Panc1 (cell line): ENCODE measurements at regions not wholly inside any gene's neighbourhood (a gene's known extent, or its start where the extent isn't known, plus 50 kb on each side); places are given as distances from the start of the nearest gene placed in this dataset.

Source experiments
- ATAC-seq: fragments of 200-7000 bp; cut with Tn5 transposase; 2 replicates; pipeline ENCODE4 v1.9.1; 2020; ENCODE audit warnings: mild to moderate bottlenecking, moderate library complexity
- BruUV-seq: library from RNA; stranded (reverse); fragments of 400-500 nt; replicated peaks from 2 replicates; lab custom pipeline; 2021; lab: Mats Ljungman, UMichigan
- CTCF ChIA-PET: fragments of 300-600 bp; sonication (Branson Sonifier 250); formaldehyde crosslinking; loops from one replicate; lab custom pipeline; 2022; ENCODE audit warnings: antibody characterized with exemption; lab: Charles Lee
- POLR2A ChIA-PET: fragments of 300-600 bp; sonication (Branson Sonifier 250); formaldehyde crosslinking; loops from one replicate; lab custom pipeline; 2022; ENCODE audit warnings: antibody characterized with exemption; lab: Charles Lee
- DNase-seq: peaks from one replicate; pipeline ENCODE4 v3.0.0-alpha.2; 2010; ENCODE audit warnings: low read depth, low spot score
- H3K27ac ChIP-seq: 2 replicates; pipeline ENCODE4 v1.5.1; 2011; ENCODE audit warnings: mild to moderate bottlenecking, low read length, inconsistent platforms
- H3K27me3 ChIP-seq: fragments of 200-500 bp; sonication (Bioruptor generic); 2 replicates; pipeline ENCODE4 v1.6.0; 2014; ENCODE audit warnings: low read length, inconsistent platforms; ENCODE audit not compliant: control insufficient read depth, insufficient read depth
- H3K36me3 ChIP-seq: fragments of 200-500 bp; sonication (Bioruptor generic); 2 replicates; pipeline ENCODE4 v1.5.1; 2014; ENCODE audit warnings: inconsistent platforms, mild to moderate bottlenecking, low read length, moderate library complexity; ENCODE audit not compliant: control insufficient read depth, insufficient read depth
- H3K4me1 ChIP-seq: 2 replicates; pipeline ENCODE4 v1.5.1; 2011; ENCODE audit warnings: inconsistent platforms, mild to moderate bottlenecking, low read length, moderate library complexity; ENCODE audit not compliant: control insufficient read depth, insufficient read depth
- H3K4me3 ChIP-seq, 2 experiments: 2 replicates each; pipeline ENCODE4 v1.5.1; 2011 to 2012; ENCODE audit warnings: low read depth in 2 of 2, low read length in 2 of 2, mild to moderate bottlenecking in 2 of 2, inconsistent platforms in 1 of 2, moderate library complexity in 1 of 2
- H3K9me3 ChIP-seq: fragments of 200-500 bp; sonication (Bioruptor generic); 2 replicates; pipeline ENCODE4 v1.5.1; 2014; ENCODE audit warnings: low read depth, mild to moderate bottlenecking, inconsistent platforms, low read length, moderate library complexity; ENCODE audit not compliant: control insufficient read depth, insufficient read depth
- CTCF ChIP-seq: fragments of 450-650 bp; IDR thresholded peaks from 2 replicates; pipeline ENCODE4 v1.5.1; 2017; ENCODE audit warnings: mild to moderate bottlenecking
- POLR2AphosphoS5 ChIP-seq: IDR thresholded peaks from 2 replicates; pipeline ENCODE4 v1.6.1; 2012; ENCODE audit warnings: mild to moderate bottlenecking, low read depth, low read length, moderate library complexity
- SIN3A ChIP-seq: IDR thresholded peaks from 2 replicates; pipeline ENCODE4 v1.6.1; 2012; ENCODE audit warnings: low read depth, mild to moderate bottlenecking, low read length, moderate library complexity, borderline replicate concordance; ENCODE audit not compliant: insufficient read depth
- TCF7L2 ChIP-seq: IDR thresholded peaks from 2 replicates; pipeline ENCODE4 v1.6.1; 2011; ENCODE audit warnings: mild to moderate bottlenecking, low read depth, low read length, inconsistent platforms
- in situ Hi-C: cut with HindIII; loops from 2 replicates; pipeline ENCODE4 v1.10.0; 2016; ENCODE audit warnings: low sequenced_read_pairs, low pct_unique_long_range_greater_than_20kb
- intact Hi-C: fragments of 100-400 bp; cut with micrococcal nuclease; formaldehyde crosslinking; loops from one replicate; pipeline ENCODE4 v1.10.0; 2022; ENCODE audit not compliant: unreplicated experiment
- TF ChIP-seq, protein P1 (sequence below), 2 experiments: IDR thresholded peaks; 2 replicates each; pipeline ENCODE4 v1.6.1; 2011 to 2012; ENCODE audit warnings: low read depth in 2 of 2, control low read depth in 1 of 2, low read length in 1 of 2, mild to moderate bottlenecking in 1 of 2, moderate library complexity in 1 of 2; ENCODE audit not compliant: insufficient read depth in 1 of 2

GRCh38 chr13:85638265-85638664, 161.0 kb downstream of the SLITRK6 start:
- POLR2A ChIA-PET = no interaction called here
- H3K27ac ChIP-seq = no peak overlapping the region
- no peak for DNase-seq
- in situ Hi-C loops = no loop called here
- no peak overlapping the region for H3K4me3 ChIP-seq
- H3K36me3 ChIP-seq = no peaks in the 10 kb centered on the region
- H3K9me3 ChIP-seq = no peaks in the 10 kb centered on the region
- CTCF ChIA-PET = no interaction called here
- intact Hi-C loops = no loop called here
- no TSS peak for BruUV-seq
- no peaks in the 10 kb centered on the region for H3K4me1 ChIP-seq
- no peak for TF ChIP-seq POLR2AphosphoS5
- TF ChIP-seq TCF7L2 = no peak
- TF ChIP-seq, protein P1, sequence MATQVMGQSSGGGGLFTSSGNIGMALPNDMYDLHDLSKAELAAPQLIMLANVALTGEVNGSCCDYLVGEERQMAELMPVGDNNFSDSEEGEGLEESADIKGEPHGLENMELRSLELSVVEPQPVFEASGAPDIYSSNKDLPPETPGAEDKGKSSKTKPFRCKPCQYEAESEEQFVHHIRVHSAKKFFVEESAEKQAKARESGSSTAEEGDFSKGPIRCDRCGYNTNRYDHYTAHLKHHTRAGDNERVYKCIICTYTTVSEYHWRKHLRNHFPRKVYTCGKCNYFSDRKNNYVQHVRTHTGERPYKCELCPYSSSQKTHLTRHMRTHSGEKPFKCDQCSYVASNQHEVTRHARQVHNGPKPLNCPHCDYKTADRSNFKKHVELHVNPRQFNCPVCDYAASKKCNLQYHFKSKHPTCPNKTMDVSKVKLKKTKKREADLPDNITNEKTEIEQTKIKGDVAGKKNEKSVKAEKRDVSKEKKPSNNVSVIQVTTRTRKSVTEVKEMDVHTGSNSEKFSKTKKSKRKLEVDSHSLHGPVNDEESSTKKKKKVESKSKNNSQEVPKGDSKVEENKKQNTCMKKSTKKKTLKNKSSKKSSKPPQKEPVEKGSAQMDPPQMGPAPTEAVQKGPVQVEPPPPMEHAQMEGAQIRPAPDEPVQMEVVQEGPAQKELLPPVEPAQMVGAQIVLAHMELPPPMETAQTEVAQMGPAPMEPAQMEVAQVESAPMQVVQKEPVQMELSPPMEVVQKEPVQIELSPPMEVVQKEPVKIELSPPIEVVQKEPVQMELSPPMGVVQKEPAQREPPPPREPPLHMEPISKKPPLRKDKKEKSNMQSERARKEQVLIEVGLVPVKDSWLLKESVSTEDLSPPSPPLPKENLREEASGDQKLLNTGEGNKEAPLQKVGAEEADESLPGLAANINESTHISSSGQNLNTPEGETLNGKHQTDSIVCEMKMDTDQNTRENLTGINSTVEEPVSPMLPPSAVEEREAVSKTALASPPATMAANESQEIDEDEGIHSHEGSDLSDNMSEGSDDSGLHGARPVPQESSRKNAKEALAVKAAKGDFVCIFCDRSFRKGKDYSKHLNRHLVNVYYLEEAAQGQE (IDR thresholded peaks at IDR 0.05; ENCODE audit: insufficient read depth in 1 of 2, low read depth in 2 of 2, low read length in 1 of 2) = no peak
- no peak for TF ChIP-seq CTCF
- no peak for TF ChIP-seq SIN3A
- H3K27me3 ChIP-seq = no peaks in the 10 kb centered on the region
- no peak for ATAC-seq

DNA sequence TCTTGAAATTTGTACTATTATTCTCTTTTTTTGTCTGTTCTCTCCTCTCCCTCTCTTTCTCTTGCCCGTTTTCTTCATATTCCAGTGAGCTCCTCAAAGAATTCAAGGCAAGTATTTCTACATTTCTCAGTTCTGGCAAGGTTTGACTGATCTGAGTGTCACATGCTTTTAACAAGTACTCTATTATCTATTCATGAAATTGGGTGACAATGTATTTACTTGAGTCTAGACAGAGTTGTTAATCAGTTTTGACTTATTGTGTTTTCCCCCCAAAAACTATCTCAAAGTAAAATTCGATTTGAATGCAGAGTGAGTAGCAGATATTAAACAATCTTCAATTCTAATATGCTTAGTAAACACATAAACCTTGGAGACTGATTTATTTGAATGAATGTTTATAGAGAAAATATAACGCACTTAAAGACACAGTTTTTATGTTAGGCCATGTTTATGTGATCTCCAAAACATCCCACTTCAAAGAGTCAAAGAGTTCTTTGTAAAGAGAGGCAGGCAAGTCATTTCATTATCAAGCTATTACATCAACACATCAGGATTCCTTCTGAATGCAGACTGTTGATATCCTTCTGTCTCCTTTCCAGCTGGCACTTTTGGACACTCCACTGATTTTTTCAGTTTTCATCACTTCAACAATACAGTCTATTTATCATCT, 166.6 kb downstream of the SLITRK6 start:
- H3K27ac ChIP-seq = no peak overlapping the region
- H3K36me3 ChIP-seq = no peaks in the 10 kb centered on the region
- in situ Hi-C loops (no loop called here), intact Hi-C loops (no loop called here)
- H3K4me1 ChIP-seq = no peaks in the 10 kb centered on the region
- CTCF ChIA-PET = no interaction called here
- no peak overlapping the region for H3K4me3 ChIP-seq
- ATAC-seq (no peak), DNase-seq (no peak)
- no peaks in the 10 kb centered on the region for H3K9me3 ChIP-seq
- no peaks in the 10 kb centered on the region for H3K27me3 ChIP-seq
- POLR2A ChIA-PET = no interaction called here
- no TSS peak for BruUV-seq
- TF ChIP-seq POLR2AphosphoS5 (no peak), TCF7L2 (peak; percentile 59)

- no peak for TF ChIP-seq SIN3A
- TF ChIP-seq, protein P1 (IDR thresholded peaks at IDR 0.05; ENCODE audit: insufficient read depth in 1 of 2, low read depth in 2 of 2, low read length in 1 of 2) = no peak
- no peak for TF ChIP-seq POLR2AphosphoS5
- no peak for TF ChIP-seq CTCF
- no peak for TF ChIP-seq TCF7L2
- no peak for ATAC-seq
- intact Hi-C loops = no loop called here
- POLR2A ChIA-PET = no interaction called here
- in situ Hi-C loops = no loop called here
- Histone ChIP-seq H3K36me3 (no peaks in the 10 kb centered on the region), H3K4me3 (no peak overlapping the region), H3K4me1 (no peaks in the 10 kb centered on the region), H3K27me3 (no peaks in the 10 kb centered on the region), H3K27ac (no peak overlapping the region), H3K9me3 (no peaks in the 10 kb centered on the region)
- CTCF ChIA-PET = no interaction called here
- no peak for DNase-seq
- no TSS peak for BruUV-seq
Measured at GRCh38 chr13:85631801-85632200, 167.4 kb downstream of the SLITRK6 start.
